ENCODE measurements at regions not wholly inside any gene's neighbourhood (a gene's known extent, or its start where the extent isn't known, plus 50 kb on each side); places are given as distances from the start of the nearest gene placed in this dataset.

DNA sequence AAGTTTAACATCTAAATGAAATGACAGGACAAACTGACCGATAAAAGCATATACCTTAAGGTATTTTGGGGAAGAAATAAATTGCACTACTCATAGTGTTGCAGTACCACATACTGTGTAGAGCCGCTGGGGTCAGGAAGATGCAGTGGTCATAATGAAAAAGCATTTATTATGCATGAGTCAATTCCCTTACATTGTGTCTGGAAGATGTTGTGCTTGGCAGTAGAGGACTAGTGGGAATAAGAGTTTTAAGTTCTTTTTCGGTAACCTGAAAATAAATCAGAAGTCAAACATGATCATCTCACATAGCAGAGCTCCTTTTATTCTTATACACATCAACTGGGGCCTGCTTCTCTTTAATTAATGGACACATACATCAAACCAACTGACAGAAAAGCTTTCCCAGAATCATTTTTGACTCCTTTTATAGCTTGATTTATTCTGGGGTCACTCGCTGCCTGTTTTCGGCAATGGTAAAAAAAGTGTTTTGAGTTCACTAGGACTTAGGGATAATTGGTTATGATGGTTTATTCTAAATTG, 262.5 kb upstream of the CHD1 start:
- no peak for TF ChIP-seq ZNF70 (CRISPR knock-in tag; IDR thresholded peaks at IDR 0.05)
- TF ChIP-seq, protein P1, sequence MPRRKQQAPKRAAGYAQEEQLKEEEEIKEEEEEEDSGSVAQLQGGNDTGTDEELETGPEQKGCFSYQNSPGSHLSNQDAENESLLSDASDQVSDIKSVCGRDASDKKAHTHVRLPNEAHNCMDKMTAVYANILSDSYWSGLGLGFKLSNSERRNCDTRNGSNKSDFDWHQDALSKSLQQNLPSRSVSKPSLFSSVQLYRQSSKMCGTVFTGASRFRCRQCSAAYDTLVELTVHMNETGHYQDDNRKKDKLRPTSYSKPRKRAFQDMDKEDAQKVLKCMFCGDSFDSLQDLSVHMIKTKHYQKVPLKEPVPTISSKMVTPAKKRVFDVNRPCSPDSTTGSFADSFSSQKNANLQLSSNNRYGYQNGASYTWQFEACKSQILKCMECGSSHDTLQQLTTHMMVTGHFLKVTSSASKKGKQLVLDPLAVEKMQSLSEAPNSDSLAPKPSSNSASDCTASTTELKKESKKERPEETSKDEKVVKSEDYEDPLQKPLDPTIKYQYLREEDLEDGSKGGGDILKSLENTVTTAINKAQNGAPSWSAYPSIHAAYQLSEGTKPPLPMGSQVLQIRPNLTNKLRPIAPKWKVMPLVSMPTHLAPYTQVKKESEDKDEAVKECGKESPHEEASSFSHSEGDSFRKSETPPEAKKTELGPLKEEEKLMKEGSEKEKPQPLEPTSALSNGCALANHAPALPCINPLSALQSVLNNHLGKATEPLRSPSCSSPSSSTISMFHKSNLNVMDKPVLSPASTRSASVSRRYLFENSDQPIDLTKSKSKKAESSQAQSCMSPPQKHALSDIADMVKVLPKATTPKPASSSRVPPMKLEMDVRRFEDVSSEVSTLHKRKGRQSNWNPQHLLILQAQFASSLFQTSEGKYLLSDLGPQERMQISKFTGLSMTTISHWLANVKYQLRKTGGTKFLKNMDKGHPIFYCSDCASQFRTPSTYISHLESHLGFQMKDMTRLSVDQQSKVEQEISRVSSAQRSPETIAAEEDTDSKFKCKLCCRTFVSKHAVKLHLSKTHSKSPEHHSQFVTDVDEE (CRISPR knock-in tag; IDR thresholded peaks at IDR 0.05): no peak
- TF ChIP-seq, protein P2, sequence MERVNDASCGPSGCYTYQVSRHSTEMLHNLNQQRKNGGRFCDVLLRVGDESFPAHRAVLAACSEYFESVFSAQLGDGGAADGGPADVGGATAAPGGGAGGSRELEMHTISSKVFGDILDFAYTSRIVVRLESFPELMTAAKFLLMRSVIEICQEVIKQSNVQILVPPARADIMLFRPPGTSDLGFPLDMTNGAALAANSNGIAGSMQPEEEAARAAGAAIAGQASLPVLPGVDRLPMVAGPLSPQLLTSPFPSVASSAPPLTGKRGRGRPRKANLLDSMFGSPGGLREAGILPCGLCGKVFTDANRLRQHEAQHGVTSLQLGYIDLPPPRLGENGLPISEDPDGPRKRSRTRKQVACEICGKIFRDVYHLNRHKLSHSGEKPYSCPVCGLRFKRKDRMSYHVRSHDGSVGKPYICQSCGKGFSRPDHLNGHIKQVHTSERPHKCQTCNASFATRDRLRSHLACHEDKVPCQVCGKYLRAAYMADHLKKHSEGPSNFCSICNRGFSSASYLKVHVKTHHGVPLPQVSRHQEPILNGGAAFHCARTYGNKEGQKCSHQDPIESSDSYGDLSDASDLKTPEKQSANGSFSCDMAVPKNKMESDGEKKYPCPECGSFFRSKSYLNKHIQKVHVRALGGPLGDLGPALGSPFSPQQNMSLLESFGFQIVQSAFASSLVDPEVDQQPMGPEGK (CRISPR knock-in tag; IDR thresholded peaks at IDR 0.05; ENCODE audit: borderline replicate concordance): no peak
- no peak for TF ChIP-seq ZFP30 (CRISPR knock-in tag; IDR thresholded peaks at IDR 0.05)
- no peak for TF ChIP-seq TOX (CRISPR knock-in tag; IDR thresholded peaks at IDR 0.05; ENCODE audit: borderline replicate concordance)
- TF ChIP-seq, protein P3, sequence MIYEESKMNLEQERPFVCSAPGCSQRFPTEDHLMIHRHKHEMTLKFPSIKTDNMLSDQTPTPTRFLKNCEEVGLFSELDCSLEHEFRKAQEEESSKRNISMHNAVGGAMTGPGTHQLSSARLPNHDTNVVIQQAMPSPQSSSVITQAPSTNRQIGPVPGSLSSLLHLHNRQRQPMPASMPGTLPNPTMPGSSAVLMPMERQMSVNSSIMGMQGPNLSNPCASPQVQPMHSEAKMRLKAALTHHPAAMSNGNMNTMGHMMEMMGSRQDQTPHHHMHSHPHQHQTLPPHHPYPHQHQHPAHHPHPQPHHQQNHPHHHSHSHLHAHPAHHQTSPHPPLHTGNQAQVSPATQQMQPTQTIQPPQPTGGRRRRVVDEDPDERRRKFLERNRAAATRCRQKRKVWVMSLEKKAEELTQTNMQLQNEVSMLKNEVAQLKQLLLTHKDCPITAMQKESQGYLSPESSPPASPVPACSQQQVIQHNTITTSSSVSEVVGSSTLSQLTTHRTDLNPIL (CRISPR knock-in tag; IDR thresholded peaks at IDR 0.05; ENCODE audit: low read depth): no peak
- no peak for TF ChIP-seq SNAI2 (CRISPR knock-in tag; IDR thresholded peaks at IDR 0.05)

Measured in SK-N-SH treated with all-trans-retinoic acid at 6 μM for 48 hours (cell line).